Fibroblast of lung (primary cell): ENCODE measurements at regions not wholly inside any gene's neighbourhood (a gene's known extent, or its start where the extent isn't known, plus 50 kb on each side); places are given as distances from the start of the nearest gene placed in this dataset.

Experiments used
- DNase-seq, 2 donors: peaks; one replicate each; pipeline versions ENCODE4 v3.0.0 to v3.0.0-alpha.2; 2010; ENCODE audit warnings: low read depth in 2 of 2
- H2AFZ ChIP-seq: 2 replicates; pipeline ENCODE4 v1.5.1; 2012; ENCODE audit warnings: low read length, control low read depth, inconsistent platforms
- H3K27ac ChIP-seq: 2 replicates; pipeline ENCODE4 v1.5.1; 2011; ENCODE audit warnings: low read length, control low read depth; ENCODE audit not compliant: insufficient read depth
- H3K27me3 ChIP-seq: 2 replicates; pipeline ENCODE4 v1.5.1; 2011; ENCODE audit warnings: mild to moderate bottlenecking, low read length; ENCODE audit not compliant: control insufficient read depth, insufficient read depth
- H3K36me3 ChIP-seq: 2 replicates; pipeline ENCODE4 v1.5.1; 2011; ENCODE audit warnings: low read length; ENCODE audit not compliant: control insufficient read depth, insufficient read depth
- H3K4me1 ChIP-seq: 2 replicates; pipeline ENCODE4 v1.5.1; 2011; ENCODE audit warnings: low read length; ENCODE audit not compliant: control insufficient read depth, insufficient read depth; ENCODE audit errors: extremely low read depth
- H3K4me2 ChIP-seq: 2 replicates; pipeline ENCODE4 v1.5.1; 2011; ENCODE audit warnings: low read length, control low read depth; ENCODE audit not compliant: insufficient read depth; ENCODE audit errors: extremely low read depth
- H3K4me3 ChIP-seq, 4 experiments: fragments of 200-600 bp in 1 of 4; sonication (generic) in 1 of 4; replicated peaks in 1 of 4; 2 replicates each; pipeline ENCODE4 v1.5.1; 2011 to 2016; ENCODE audit warnings: low read length in 4 of 4, low read depth in 3 of 4, mild to moderate bottlenecking in 3 of 4, control low read depth in 2 of 4, inconsistent platforms in 1 of 4, mixed read lengths in 1 of 4; ENCODE audit not compliant: insufficient read depth in 1 of 4; ENCODE audit errors: control extremely low read depth in 1 of 4
- H3K79me2 ChIP-seq: 2 replicates; pipeline ENCODE4 v1.5.1; 2012; ENCODE audit warnings: mild to moderate bottlenecking, low read length, inconsistent platforms; ENCODE audit not compliant: control insufficient read depth, insufficient read depth
- H3K9ac ChIP-seq: 2 replicates; pipeline ENCODE4 v1.5.1; 2011; ENCODE audit warnings: mild to moderate bottlenecking, low read length, control low read depth; ENCODE audit not compliant: insufficient read depth
- H3K9me3 ChIP-seq: 2 replicates; pipeline ENCODE4 v1.5.1; 2012; ENCODE audit warnings: low read depth, low read length; ENCODE audit not compliant: control insufficient read depth, insufficient read depth
- H4K20me1 ChIP-seq: 2 replicates; pipeline ENCODE4 v1.5.1; 2011; ENCODE audit warnings: low read length; ENCODE audit not compliant: control insufficient read depth, insufficient read depth; ENCODE audit errors: extremely low read depth
- CTCF ChIP-seq, 2 donors: IDR thresholded peaks in 1 of 2; conservative IDR thresholded peaks in 1 of 2; 1 replicate in 1 of 2; 2 replicates in 1 of 2; pipeline ENCODE4 v1.5.1; 2011 to 2012; ENCODE audit warnings: low read length in 2 of 2, control low read depth in 1 of 2, inconsistent platforms in 1 of 2, low read depth in 1 of 2, mild to moderate bottlenecking in 1 of 2
- EZH2 ChIP-seq: IDR thresholded peaks from 2 replicates; pipeline ENCODE4 v1.5.1; 2012; ENCODE audit warnings: low read length, control low read depth, mild to moderate bottlenecking; ENCODE audit errors: missing control alignments

- Histone ChIP-seq H3K4me1 (no peaks in the 10 kb centered on the region), H3K9me3 (no peaks in the 10 kb centered on the region), H3K27me3 (no peaks in the 10 kb centered on the region), H3K4me2 (no peak overlapping the region), H3K79me2 (no peaks in the 10 kb centered on the region), H3K4me3 (no peak overlapping the region), H3K9ac (no peak overlapping the region), H2AFZ (no peak overlapping the region), H4K20me1 (no peaks in the 10 kb centered on the region), H3K27ac (no peak overlapping the region), H3K36me3 (no peaks in the 10 kb centered on the region)
- no peak for TF ChIP-seq EZH2
- no peak for TF ChIP-seq CTCF (conservative IDR thresholded peaks at IDR 0.05 in 1 of 2, IDR thresholded peaks at IDR 0.05 in 1 of 2; ENCODE audit: low read depth in 1 of 2, low read length in 2 of 2)
- no peak for DNase-seq
Measured at GRCh38 chr5:105371169-105371568, 1808.6 kb upstream of the NUDT12 start.

- Histone ChIP-seq H3K27ac (no peak overlapping the region), H3K9ac (no peak overlapping the region), H3K4me2 (no peak overlapping the region), H3K9me3 (no peaks in the 10 kb centered on the region), H3K36me3 (no peaks in the 10 kb centered on the region), H2AFZ (no peak overlapping the region), H3K4me1 (no peaks in the 10 kb centered on the region), H3K27me3 (no peaks in the 10 kb centered on the region), H3K4me3 (no peak overlapping the region), H4K20me1 (no peaks in the 10 kb centered on the region), H3K79me2 (no peaks in the 10 kb centered on the region)
- no peak for DNase-seq
- TF ChIP-seq EZH2 (no peak), CTCF (conservative IDR thresholded peaks at IDR 0.05 in 1 of 2, IDR thresholded peaks at IDR 0.05 in 1 of 2; ENCODE audit: low read depth in 1 of 2, low read length in 2 of 2) (no peak)
Measured at GRCh38 chr5:105350486-105351140, 1788.0 kb upstream of the NUDT12 start.

GRCh38 chr5:105331558-105331957 is 1769.0 kb upstream of the NUDT12 start:
- H3K4me1 ChIP-seq: no peaks in the 10 kb centered on the region
- DNase-seq: no peak
- H4K20me1 ChIP-seq: no peaks in the 10 kb centered on the region
- no peaks in the 10 kb centered on the region for H3K79me2 ChIP-seq
- no peak overlapping the region for H3K4me3 ChIP-seq
- no peak overlapping the region for H3K27ac ChIP-seq
- H3K9ac ChIP-seq: no peak overlapping the region
- no peaks in the 10 kb centered on the region for H3K36me3 ChIP-seq
- no peak overlapping the region for H2AFZ ChIP-seq
- no peak overlapping the region for H3K4me2 ChIP-seq
- H3K27me3 ChIP-seq: no peaks in the 10 kb centered on the region
- no peak for TF ChIP-seq CTCF (conservative IDR thresholded peaks at IDR 0.05 in 1 of 2, IDR thresholded peaks at IDR 0.05 in 1 of 2; ENCODE audit: low read depth in 1 of 2, low read length in 2 of 2)
- no peak for TF ChIP-seq EZH2
- no peaks in the 10 kb centered on the region for H3K9me3 ChIP-seq
